ENCODE measurements at regions not wholly inside any gene's neighbourhood (a gene's known extent, or its start where the extent isn't known, plus 50 kb on each side); places are given as distances from the start of the nearest gene placed in this dataset.

DNA sequence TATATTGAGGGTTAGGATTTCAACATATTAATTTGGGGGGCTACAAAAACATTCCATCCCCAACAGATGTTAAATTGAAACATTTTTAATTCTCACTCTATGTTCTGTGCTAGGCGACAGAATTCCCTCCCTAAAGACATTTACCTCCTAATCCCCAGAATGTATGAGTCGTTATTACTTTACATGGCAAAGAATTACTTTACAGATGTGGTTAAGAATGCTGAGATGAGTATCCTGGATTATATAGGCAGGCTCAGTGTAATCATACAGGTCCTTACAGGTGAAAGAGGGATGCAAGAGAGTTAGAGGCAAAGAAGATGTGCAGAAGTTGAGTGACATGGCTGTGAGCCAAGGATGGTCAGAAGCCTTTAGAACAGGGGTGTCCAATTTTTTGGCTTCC lies 974.1 kb upstream of the ACVR2A start:
- no peak for DNase-seq
- intact Hi-C loops (cut with DNase I; ENCODE audit: low total_unique reads) = no loop called here
- whole genome bisulfite sequencing, 2 donors = 90 to 98% methylated on average over 2 of the region's 2 CpGs

DNA sequence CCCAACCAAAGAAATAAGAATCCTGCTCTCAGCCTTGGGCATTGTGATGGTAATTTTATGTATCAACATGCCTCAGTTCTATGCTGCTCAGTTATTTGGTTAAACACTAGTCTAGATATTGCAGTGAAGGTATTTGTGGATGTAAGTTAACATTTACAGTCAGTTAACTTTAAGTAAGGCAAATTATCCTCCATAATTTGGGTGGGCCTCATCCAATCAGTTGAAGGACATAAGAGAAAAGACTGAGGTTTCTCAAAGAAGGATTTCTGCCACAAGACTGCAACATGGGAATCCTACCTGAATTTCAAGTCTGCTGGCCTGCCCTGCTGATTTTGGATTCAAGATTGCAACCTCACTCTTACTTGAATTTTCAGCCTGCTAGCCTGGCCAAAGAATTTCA lies 975.5 kb upstream of the ACVR2A start:
- Histone ChIP-seq H3K4me3 (no peak overlapping the region), H3K27ac (no peak overlapping the region), H3K27me3 (no peaks in the 10 kb centered on the region), H3K9me3 (no peaks in the 10 kb centered on the region), H3K4me1 (no peaks in the 10 kb centered on the region), H3K36me3 (ENCODE audit: low read depth, missing control alignments) (no peaks in the 10 kb centered on the region)
- TF ChIP-seq POLR2A (IDR thresholded peaks at IDR 0.05) = no peak
- TF ChIP-seq, protein P1, sequence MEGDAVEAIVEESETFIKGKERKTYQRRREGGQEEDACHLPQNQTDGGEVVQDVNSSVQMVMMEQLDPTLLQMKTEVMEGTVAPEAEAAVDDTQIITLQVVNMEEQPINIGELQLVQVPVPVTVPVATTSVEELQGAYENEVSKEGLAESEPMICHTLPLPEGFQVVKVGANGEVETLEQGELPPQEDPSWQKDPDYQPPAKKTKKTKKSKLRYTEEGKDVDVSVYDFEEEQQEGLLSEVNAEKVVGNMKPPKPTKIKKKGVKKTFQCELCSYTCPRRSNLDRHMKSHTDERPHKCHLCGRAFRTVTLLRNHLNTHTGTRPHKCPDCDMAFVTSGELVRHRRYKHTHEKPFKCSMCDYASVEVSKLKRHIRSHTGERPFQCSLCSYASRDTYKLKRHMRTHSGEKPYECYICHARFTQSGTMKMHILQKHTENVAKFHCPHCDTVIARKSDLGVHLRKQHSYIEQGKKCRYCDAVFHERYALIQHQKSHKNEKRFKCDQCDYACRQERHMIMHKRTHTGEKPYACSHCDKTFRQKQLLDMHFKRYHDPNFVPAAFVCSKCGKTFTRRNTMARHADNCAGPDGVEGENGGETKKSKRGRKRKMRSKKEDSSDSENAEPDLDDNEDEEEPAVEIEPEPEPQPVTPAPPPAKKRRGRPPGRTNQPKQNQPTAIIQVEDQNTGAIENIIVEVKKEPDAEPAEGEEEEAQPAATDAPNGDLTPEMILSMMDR (IDR thresholded peaks at IDR 0.05) = no peak
- no peak for DNase-seq
- intact Hi-C loops (cut with DNase I; ENCODE audit: low total_unique reads) = no loop called here

More for the DNA sequence above, 974.1 kb upstream of the ACVR2A start:
- no peaks in the 10 kb centered on the region for H3K4me1 ChIP-seq
- no peaks in the 10 kb centered on the region for H3K36me3 ChIP-seq (ENCODE audit: low read depth, missing control alignments)
- no peaks in the 10 kb centered on the region for H3K9me3 ChIP-seq
- no peak for TF ChIP-seq POLR2A (IDR thresholded peaks at IDR 0.05)
- TF ChIP-seq, protein P1 (IDR thresholded peaks at IDR 0.05) = no peak
- H3K4me3 ChIP-seq = no peak overlapping the region
- no peaks in the 10 kb centered on the region for H3K27me3 ChIP-seq
- H3K27ac ChIP-seq = no peak overlapping the region

DNA sequence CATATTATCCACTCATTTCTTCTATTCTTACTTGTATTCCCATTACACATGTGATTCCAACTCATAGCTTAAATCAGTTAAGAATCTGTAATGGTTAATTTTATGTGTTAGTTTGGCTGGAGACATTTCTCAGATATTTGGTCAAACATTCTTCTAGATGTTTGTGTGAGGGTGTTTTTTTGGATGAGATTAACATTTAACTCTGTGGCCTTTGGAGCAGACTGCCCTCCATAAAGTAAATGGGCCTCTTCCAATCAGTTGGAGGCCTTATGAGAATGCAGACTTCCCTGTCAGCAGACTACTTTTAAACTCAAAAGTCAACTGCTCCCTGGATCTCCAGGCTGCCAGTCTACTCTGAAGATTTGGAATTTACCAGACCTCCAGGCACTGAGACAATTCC lies 976.8 kb upstream of the ACVR2A start:
- no peak overlapping the region for H3K27ac ChIP-seq
- intact Hi-C loops (cut with DNase I; ENCODE audit: low total_unique reads) = no loop called here
- H3K4me3 ChIP-seq = no peak overlapping the region
- TF ChIP-seq, protein P1 (IDR thresholded peaks at IDR 0.05) = no peak
- no peak for TF ChIP-seq POLR2A (IDR thresholded peaks at IDR 0.05)
- no peaks in the 10 kb centered on the region for H3K4me1 ChIP-seq
- no peaks in the 10 kb centered on the region for H3K27me3 ChIP-seq
- no peak for DNase-seq
- H3K36me3 ChIP-seq (ENCODE audit: low read depth, missing control alignments) = no peaks in the 10 kb centered on the region
- H3K9me3 ChIP-seq = no peaks in the 10 kb centered on the region

DNA sequence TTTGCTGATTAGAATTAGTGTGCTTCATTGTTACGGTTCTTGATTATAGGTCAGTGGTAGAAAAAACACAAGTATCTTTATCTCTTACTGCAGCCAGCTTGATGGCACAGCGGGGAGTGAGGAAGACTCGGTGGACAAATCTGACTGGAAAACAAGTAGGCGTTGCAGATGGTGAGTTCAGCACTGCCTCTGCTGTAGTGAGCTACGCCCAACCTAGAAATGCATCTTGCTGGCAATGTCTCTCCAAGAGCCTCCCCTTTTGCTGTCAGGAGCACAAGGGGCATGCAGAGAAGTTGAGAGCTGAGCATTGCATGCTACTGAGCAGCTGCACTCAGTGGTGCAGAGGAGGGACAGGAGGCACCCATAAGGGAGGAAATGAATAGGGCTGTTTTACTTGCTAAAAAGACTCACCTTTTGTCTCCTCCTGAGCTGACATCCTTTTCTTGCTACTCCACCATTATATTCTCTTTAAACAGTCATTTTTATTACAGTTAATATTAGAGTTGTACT lies 977.3 kb upstream of the ACVR2A start:
- no peak overlapping the region for H3K27ac ChIP-seq
- intact Hi-C loops (cut with DNase I; ENCODE audit: low total_unique reads) = no loop called here
- H3K36me3 ChIP-seq (ENCODE audit: low read depth, missing control alignments) = no peaks in the 10 kb centered on the region
- no peaks in the 10 kb centered on the region for H3K9me3 ChIP-seq
- TF ChIP-seq POLR2A (IDR thresholded peaks at IDR 0.05) = no peak
- TF ChIP-seq, protein P1 (IDR thresholded peaks at IDR 0.05) = no peak
- no peaks in the 10 kb centered on the region for H3K4me1 ChIP-seq
- 86 to 88% methylated on average over 5 of the region's 5 CpGs for WGBS, 2 donors
- no peak overlapping the region for H3K4me3 ChIP-seq
- DNase-seq = no peak
- no peaks in the 10 kb centered on the region for H3K27me3 ChIP-seq

DNA sequence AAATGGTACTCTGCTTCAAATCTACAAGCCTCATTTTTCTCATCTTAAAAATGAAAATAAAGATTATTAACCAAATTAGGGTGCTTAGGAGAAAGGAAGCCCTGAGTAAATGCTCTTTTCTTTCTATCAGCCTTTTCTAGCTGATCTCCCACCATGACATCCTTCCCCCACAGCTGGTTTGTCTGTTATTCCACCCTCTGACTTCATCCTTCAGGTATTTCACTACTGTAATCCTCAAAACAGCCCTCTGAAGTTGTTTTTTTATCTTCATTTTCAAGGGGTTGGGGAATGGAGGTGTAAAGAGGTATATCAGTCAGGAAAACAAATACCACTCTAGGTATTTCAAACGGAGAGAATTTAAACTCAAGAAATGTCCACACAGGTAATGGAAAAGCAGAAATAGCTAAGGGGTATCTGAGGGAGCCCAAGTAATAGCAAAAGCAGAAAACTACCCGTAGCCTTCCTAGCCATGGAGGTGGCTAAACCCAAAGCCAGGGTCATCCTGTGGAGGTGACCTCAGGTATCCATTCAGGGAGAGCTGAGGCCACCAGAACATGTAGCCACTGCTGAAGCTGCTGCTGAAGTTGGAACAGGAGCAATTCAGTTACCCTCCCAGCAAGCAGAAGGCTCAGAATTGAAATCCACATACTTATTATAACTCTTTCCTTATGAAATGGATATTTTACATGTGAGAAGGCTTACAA lies 990.9 kb upstream of the ACVR2A start:
- no peaks in the 10 kb centered on the region for H3K36me3 ChIP-seq (ENCODE audit: low read depth, missing control alignments)
- intact Hi-C loops (cut with DNase I; ENCODE audit: low total_unique reads) = no loop called here
- H3K9me3 ChIP-seq = no peaks in the 10 kb centered on the region
- no peak overlapping the region for H3K4me3 ChIP-seq
- H3K27me3 ChIP-seq = no peaks in the 10 kb centered on the region
- no peaks in the 10 kb centered on the region for H3K4me1 ChIP-seq
- 80% methylated on average over 2 of the region's 2 CpGs for WGBS, 2 donors
- DNase-seq = no peak
- TF ChIP-seq, protein P1 (IDR thresholded peaks at IDR 0.05) = no peak
- no peak for TF ChIP-seq POLR2A (IDR thresholded peaks at IDR 0.05)
- H3K27ac ChIP-seq = no peak overlapping the region

All from testis (tissue), 2 donors.